A549 (cell line): ENCODE measurements at regions not wholly inside any gene's neighbourhood (a gene's known extent, or its start where the extent isn't known, plus 50 kb on each side); places are given as distances from the start of the nearest gene placed in this dataset.

Experiments
- ATAC-seq, 2 experiments: fragments of 200-7000 bp in 1 of 2; fragments of >200 bp in 1 of 2; cut with Nextera tagmentation in 1 of 2; cut with Tn5 transposase in 1 of 2; 3 replicates each; pipeline versions ENCODE4 v1.8.0 to v1.9.1; 2018 to 2020; ENCODE audit warnings: mild to moderate bottlenecking in 1 of 2, moderate library complexity in 1 of 2
- CTCF ChIA-PET: fragments of 300-600 bp; sonication (Branson Sonifier 250); formaldehyde crosslinking; extraction: SDS; loops from one replicate; lab custom pipeline; 2021; ENCODE audit warnings: antibody characterized with exemption, inconsistent platforms; lab: Yijun Ruan, JAX
- POLR2A ChIA-PET: fragments of 350-600 bp; formaldehyde crosslinking; extraction: SDS; loops from one replicate; lab custom pipeline; 2021; ENCODE audit warnings: antibody characterized with exemption, inconsistent platforms; lab: Yijun Ruan, JAX
- DNase-seq, 2 experiments: peaks; one replicate each; pipeline versions ENCODE4 v3.0.0 to v3.0.0-alpha.2; 2011 to 2016; ENCODE audit warnings: low read depth in 1 of 2, low spot score in 1 of 2
- FAIRE-seq: peaks from 2 replicates; lab custom pipeline; 2011; peaks lifted over from hg19 to GRCh38; lab: Jason Lieb, UNC
- H3K27ac ChIP-seq, 2 experiments: fragments of >200 bp; sonication (Bioruptor Twin); formaldehyde crosslinking; 3 replicates each; pipeline ENCODE4 v1.5.1; 2016 to 2017
- H3K4me1 ChIP-seq: fragments of >200 bp; sonication (Bioruptor Twin); formaldehyde crosslinking; 3 replicates; pipeline ENCODE4 v1.6.1; 2016
- H3K4me2 ChIP-seq: fragments of >200 bp; sonication (Bioruptor Twin); formaldehyde crosslinking; 3 replicates; pipeline ENCODE4 v1.6.1; 2016
- H3K4me3 ChIP-seq: fragments of >200 bp; sonication (Bioruptor Twin); formaldehyde crosslinking; 3 replicates; pipeline ENCODE4 v1.5.1; 2016
- H3K9me3 ChIP-seq: fragments of >200 bp; sonication (Bioruptor Twin); formaldehyde crosslinking; 3 replicates; pipeline ENCODE4 v1.6.1; 2016
- CBX8 ChIP-seq: fragments of 200-600 bp; sonication (generic); IDR thresholded peaks from 2 replicates; pipeline ENCODE4 v1.6.1; 2016
- CHD2 ChIP-seq: fragments of 150-350 bp; IDR thresholded peaks from 2 replicates; pipeline ENCODE4 v1.6.1; 2014; ENCODE audit warnings: low read length; ENCODE audit not compliant: partially characterized antibody
- CHD4 ChIP-seq: fragments of 200-600 bp; sonication (generic); IDR thresholded peaks from 2 replicates; pipeline ENCODE4 v1.6.1; 2016; ENCODE audit warnings: antibody characterized with exemption, mild to moderate bottlenecking, borderline replicate concordance
- EHMT2 ChIP-seq: fragments of 200-600 bp; sonication (generic); IDR thresholded peaks from 2 replicates; pipeline ENCODE4 v1.6.1; 2016; ENCODE audit warnings: antibody characterized with exemption, low read depth, mild to moderate bottlenecking, moderate library complexity
- ELK1 ChIP-seq: fragments of 150-350 bp; IDR thresholded peaks from 2 replicates; pipeline ENCODE4 v1.6.1; 2014; ENCODE audit warnings: low read depth, mild to moderate bottlenecking, low read length
- EP300 ChIP-seq, 2 experiments: fragments of >200 bp; sonication (Bioruptor Twin); formaldehyde crosslinking; IDR thresholded peaks; 2 replicates in 1 of 2; 3 replicates in 1 of 2; pipeline ENCODE4 v1.6.1; 2016 to 2017
- FOSB ChIP-seq: fragments of 250-450 bp; sonication (Bioruptor Pico); IDR thresholded peaks from 2 replicates; pipeline ENCODE4 v1.5.0; 2020; ENCODE audit warnings: mild to moderate bottlenecking, moderate library complexity
- FOSL2 ChIP-seq, 2 experiments: fragments of 450-650 bp in 1 of 2; fragments of >200 bp in 1 of 2; sonication (Bioruptor Twin) in 1 of 2; formaldehyde crosslinking; IDR thresholded peaks; 2 replicates each; pipeline versions ENCODE4 v1.5.0 to v1.6.1; 2016 to 2020; ENCODE audit warnings: mild to moderate bottlenecking in 1 of 2, moderate library complexity in 1 of 2
- HES2 ChIP-seq: fragments of >200 bp; sonication (Bioruptor Twin); formaldehyde crosslinking; IDR thresholded peaks from 2 replicates; pipeline ENCODE4 v1.6.1; 2016
- HOXB13 ChIP-seq: fragments of 250-450 bp; sonication (Bioruptor Pico); IDR thresholded peaks from 2 replicates; pipeline ENCODE4 v1.5.0; 2020; ENCODE audit warnings: low read depth, mild to moderate bottlenecking, moderate library complexity
- JUN ChIP-seq, 2 experiments: fragments of >200 bp; sonication (Bioruptor Twin); formaldehyde crosslinking; IDR thresholded peaks; 2 replicates in 1 of 2; 3 replicates in 1 of 2; pipeline ENCODE4 v1.6.1; 2016 to 2017
- KDM5A ChIP-seq: fragments of 200-600 bp; sonication (generic); IDR thresholded peaks from 2 replicates; pipeline ENCODE4 v1.6.1; 2016; ENCODE audit warnings: antibody characterized with exemption, mild to moderate bottlenecking
- PHF8 ChIP-seq: fragments of 200-600 bp; sonication (generic); IDR thresholded peaks from 2 replicates; pipeline ENCODE4 v1.6.1; 2016; ENCODE audit warnings: low read depth, mild to moderate bottlenecking, antibody characterized with exemption, moderate library complexity, borderline replicate concordance
- RAD21 ChIP-seq, 2 experiments: fragments of >200 bp in 1 of 2; sonication (Bioruptor Twin) in 1 of 2; formaldehyde crosslinking in 1 of 2; IDR thresholded peaks in 1 of 2; conservative IDR thresholded peaks in 1 of 2; 2 replicates in 1 of 2; 3 replicates in 1 of 2; pipeline ENCODE4 v1.6.1; 2012 to 2018; ENCODE audit warnings: inconsistent platforms in 1 of 2
- RARB ChIP-seq: fragments of 250-450 bp; sonication (Bioruptor Pico); IDR thresholded peaks from 2 replicates; pipeline ENCODE4 v1.8.0; 2021; ENCODE audit warnings: mild to moderate bottlenecking, moderate library complexity
- REST ChIP-seq: fragments of 200-600 bp; sonication (generic); IDR thresholded peaks from 2 replicates; pipeline ENCODE4 v1.6.1; 2016; ENCODE audit warnings: antibody characterized with exemption, mild to moderate bottlenecking, moderate library complexity
- ZC3H11A ChIP-seq: fragments of 450-650 bp; IDR thresholded peaks from 2 replicates; pipeline ENCODE4 v1.6.1; 2014; ENCODE audit warnings: antibody characterized with exemption, mild to moderate bottlenecking
- ZSCAN20 ChIP-seq: fragments of 250-450 bp; sonication (Bioruptor Pico); IDR thresholded peaks from 2 replicates; pipeline ENCODE4 v1.8.0; 2022; ENCODE audit warnings: mild to moderate bottlenecking, moderate library complexity
- WGBS: methylation state at CpG from one replicate; pipeline ENCODE4 v1.1.6; 2017; ENCODE audit errors: missing lambda C conversion rate; 5-methylcytosine and 5-hydroxymethylcytosine counted together
- TF ChIP-seq, protein P1 (sequence below): IDR thresholded peaks from 2 replicates; pipeline ENCODE4 v1.6.1; 2012
- TF ChIP-seq, protein P2 (sequence below): fragments of >200 bp; sonication (Bioruptor Twin); formaldehyde crosslinking; IDR thresholded peaks from 3 replicates; pipeline ENCODE4 v1.5.1; 2016
- TF ChIP-seq, protein P3 (sequence below): fragments of 250-450 bp; sonication (Bioruptor Pico); IDR thresholded peaks from 2 replicates; pipeline ENCODE4 v1.5.0; 2021; ENCODE audit warnings: mild to moderate bottlenecking, moderate library complexity, borderline replicate concordance

DNA sequence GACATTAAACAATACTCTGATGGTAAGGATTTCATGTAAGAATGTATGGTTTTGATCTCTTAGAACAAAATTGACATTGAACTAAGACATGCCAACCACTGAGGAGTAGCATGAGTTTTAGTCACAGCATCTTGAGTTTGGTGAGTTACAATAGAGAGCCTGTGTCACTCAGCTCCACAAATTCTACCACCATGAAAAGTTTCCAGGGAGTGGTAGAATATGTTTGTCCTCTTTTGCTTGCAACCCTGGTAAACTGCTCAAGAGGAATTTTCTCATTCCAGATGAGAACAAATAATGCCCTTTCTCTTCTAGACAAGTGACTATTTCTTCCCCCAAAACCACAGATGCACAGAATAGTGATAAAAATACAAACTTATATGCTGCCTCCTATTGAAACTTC is 502.0 kb upstream of the VRK2 start (continued):
- TF ChIP-seq ZSCAN20 (CRISPR knock-in tag), result no peak
- TF ChIP-seq PHF8, result no peak
- no peak for TF ChIP-seq JUN (IDR thresholded peaks at IDR 0.05)
- TF ChIP-seq, protein P1, sequence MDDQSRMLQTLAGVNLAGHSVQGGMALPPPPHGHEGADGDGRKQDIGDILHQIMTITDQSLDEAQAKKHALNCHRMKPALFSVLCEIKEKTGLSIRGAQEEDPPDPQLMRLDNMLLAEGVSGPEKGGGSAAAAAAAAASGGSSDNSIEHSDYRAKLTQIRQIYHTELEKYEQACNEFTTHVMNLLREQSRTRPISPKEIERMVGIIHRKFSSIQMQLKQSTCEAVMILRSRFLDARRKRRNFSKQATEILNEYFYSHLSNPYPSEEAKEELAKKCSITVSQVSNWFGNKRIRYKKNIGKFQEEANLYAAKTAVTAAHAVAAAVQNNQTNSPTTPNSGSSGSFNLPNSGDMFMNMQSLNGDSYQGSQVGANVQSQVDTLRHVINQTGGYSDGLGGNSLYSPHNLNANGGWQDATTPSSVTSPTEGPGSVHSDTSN, result no peak
- no peak for TF ChIP-seq EP300 (IDR thresholded peaks at IDR 0.05)
- TF ChIP-seq EHMT2, result no peak
- no peak for TF ChIP-seq HOXB13 (CRISPR knock-in tag)
- TF ChIP-seq, all 56 proteins: peak for 0

- Histone ChIP-seq H3K9me3 (peaks cover 1% of the 10 kb centered on the region; the same call in 1 of the 3 replicates), H3K4me3 (no peak overlapping the region), H3K27ac (no peak overlapping the region), H3K4me1 (no peaks in the 10 kb centered on the region), H3K4me2 (no peak overlapping the region)
- FAIRE-seq, result no peak
- DNase-seq, result no peak
- no peak for ATAC-seq
- no peak for TF ChIP-seq ELK1
- no peak for TF ChIP-seq CBX8
- no peak for TF ChIP-seq HES2
- no peak for TF ChIP-seq RARB (CRISPR knock-in tag)
- peak; percentile 22; the same call in 1 of the 2 replicates for TF ChIP-seq PHF8
- TF ChIP-seq CHD4, result no peak
- POLR2A ChIA-PET, result no interaction called here
- CTCF ChIA-PET, result no interaction called here
Observed at GRCh38 chr2:57546478-57546877, 500.1 kb upstream of the VRK2 start.

- H3K4me2 ChIP-seq, result no peak overlapping the region
- H3K4me3 ChIP-seq, result no peak overlapping the region
- no peak for TF ChIP-seq ZC3H11A
- TF ChIP-seq, protein P2, sequence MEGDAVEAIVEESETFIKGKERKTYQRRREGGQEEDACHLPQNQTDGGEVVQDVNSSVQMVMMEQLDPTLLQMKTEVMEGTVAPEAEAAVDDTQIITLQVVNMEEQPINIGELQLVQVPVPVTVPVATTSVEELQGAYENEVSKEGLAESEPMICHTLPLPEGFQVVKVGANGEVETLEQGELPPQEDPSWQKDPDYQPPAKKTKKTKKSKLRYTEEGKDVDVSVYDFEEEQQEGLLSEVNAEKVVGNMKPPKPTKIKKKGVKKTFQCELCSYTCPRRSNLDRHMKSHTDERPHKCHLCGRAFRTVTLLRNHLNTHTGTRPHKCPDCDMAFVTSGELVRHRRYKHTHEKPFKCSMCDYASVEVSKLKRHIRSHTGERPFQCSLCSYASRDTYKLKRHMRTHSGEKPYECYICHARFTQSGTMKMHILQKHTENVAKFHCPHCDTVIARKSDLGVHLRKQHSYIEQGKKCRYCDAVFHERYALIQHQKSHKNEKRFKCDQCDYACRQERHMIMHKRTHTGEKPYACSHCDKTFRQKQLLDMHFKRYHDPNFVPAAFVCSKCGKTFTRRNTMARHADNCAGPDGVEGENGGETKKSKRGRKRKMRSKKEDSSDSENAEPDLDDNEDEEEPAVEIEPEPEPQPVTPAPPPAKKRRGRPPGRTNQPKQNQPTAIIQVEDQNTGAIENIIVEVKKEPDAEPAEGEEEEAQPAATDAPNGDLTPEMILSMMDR, result peak; percentile 40
- TF ChIP-seq RAD21 (conservative IDR thresholded peaks at IDR 0.05 in 1 of 2, IDR thresholded peaks at IDR 0.05 in 1 of 2), result peak; percentile 30 to 53; a peak in 3 of 5 replicates
- no peak for TF ChIP-seq CHD2
- H3K4me1 ChIP-seq, result no peaks in the 10 kb centered on the region
- CTCF ChIA-PET, result interaction anchor here (0.6 kb wide), 1 partner anchor 1332 kb away, joined by 4 read pairs; no protein-coding TSS in a partner anchor
- peak; percentile 2 to 41 for DNase-seq
- H3K9me3 ChIP-seq, result peaks cover 3% of the 10 kb centered on the region; the same call in 1 of the 3 replicates
- WGBS, result 39% methylated on average over 5 of the region's 5 CpGs
- peak; percentile 76 to 79; a peak in 5 of 6 replicates for ATAC-seq
- POLR2A ChIA-PET, result no interaction called here
- H3K27ac ChIP-seq, result no peak overlapping the region
- no peak for FAIRE-seq
Observed at GRCh38 chr2:57549642-57550102, 496.9 kb upstream of the VRK2 start.

DNA sequence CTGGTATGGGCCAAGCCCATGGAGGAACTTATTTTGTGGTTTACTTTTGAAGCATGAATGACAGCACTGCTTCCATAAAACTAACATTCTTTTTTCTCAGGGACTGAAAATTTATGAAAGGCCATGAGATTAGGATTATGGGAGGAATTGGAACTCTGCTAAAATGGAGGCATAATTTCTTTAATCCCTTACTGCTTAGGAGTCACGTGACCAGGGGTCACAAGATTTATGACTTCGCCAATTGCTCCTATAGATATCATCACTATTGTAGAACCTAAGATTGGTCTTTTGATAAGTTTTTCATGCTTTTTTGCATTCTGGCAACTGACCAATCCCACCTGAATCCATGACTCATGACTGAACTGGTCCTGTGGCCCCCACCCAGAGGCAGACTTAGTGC is 495.7 kb upstream of the VRK2 start:
- ChIA-PET CTCF (no interaction called here), POLR2A (no interaction called here)
- H3K4me2 ChIP-seq, result no peak overlapping the region
- H3K27ac ChIP-seq, result no peak overlapping the region
- no peak for ATAC-seq
- H3K9me3 ChIP-seq, result peaks cover 3% of the 10 kb centered on the region; the same call in 1 of the 3 replicates
- no peak overlapping the region for H3K4me3 ChIP-seq
- 24% methylated on average over 2 of the region's 2 CpGs for WGBS
- no peak for DNase-seq
- no peak for FAIRE-seq
- no peaks in the 10 kb centered on the region for H3K4me1 ChIP-seq
- TF ChIP-seq KDM5A, result no peak
- no peak for TF ChIP-seq REST
- TF ChIP-seq, protein P3, sequence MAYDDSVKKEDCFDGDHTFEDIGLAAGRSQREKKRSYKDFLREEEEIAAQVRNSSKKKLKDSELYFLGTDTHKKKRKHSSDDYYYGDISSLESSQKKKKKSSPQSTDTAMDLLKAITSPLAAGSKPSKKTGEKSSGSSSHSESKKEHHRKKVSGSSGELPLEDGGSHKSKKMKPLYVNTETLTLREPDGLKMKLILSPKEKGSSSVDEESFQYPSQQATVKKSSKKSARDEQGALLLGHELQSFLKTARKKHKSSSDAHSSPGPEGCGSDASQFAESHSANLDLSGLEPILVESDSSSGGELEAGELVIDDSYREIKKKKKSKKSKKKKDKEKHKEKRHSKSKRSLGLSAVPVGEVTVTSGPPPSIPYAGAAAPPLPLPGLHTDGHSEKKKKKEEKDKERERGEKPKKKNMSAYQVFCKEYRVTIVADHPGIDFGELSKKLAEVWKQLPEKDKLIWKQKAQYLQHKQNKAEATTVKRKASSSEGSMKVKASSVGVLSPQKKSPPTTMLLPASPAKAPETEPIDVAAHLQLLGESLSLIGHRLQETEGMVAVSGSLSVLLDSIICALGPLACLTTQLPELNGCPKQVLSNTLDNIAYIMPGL (CRISPR knock-in tag), result no peak
- no peak for TF ChIP-seq FOSL2 (IDR thresholded peaks at IDR 0.05)
- no peak for TF ChIP-seq FOSL2 (CRISPR knock-in tag; IDR thresholded peaks at IDR 0.05)
- TF ChIP-seq FOSB, result no peak
- no peak for TF ChIP-seq EHMT2
